GM21515 (cell line): ENCODE measurements at regions not wholly inside any gene's neighbourhood (a gene's known extent, or its start where the extent isn't known, plus 50 kb on each side); places are given as distances from the start of the nearest gene placed in this dataset.
"Not testable (repeated sequence)": the region's sequence is repeated elsewhere in the genome, so short reads cannot be mapped to it uniquely, and the experiment has no call there.

Experiments
- ATAC-seq: cut with Tn5 transposase; IDR thresholded peaks from one replicate; pipeline ENCODE4 v1.9.1; 2021; ENCODE audit not compliant: unreplicated experiment

DNA sequence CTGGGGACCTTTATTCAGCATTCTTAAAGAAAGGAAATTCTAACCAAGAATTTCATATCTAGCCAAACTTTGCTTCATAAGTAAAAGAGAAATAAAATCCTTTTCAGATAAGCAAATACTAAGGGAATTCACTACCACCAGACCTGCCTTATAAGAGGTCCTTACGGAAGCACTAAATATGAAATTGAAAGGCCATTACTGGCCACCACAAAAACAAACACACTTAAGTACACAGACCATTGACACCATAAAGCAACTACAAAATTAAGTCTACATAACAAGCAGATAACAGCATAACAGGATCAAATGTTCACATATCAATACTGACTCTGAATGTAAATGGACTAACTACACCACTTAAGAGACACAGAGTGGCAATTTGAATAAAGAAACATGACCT, 361.4 kb upstream of the POU5F2 start:
- ATAC-seq = no peak

DNA sequence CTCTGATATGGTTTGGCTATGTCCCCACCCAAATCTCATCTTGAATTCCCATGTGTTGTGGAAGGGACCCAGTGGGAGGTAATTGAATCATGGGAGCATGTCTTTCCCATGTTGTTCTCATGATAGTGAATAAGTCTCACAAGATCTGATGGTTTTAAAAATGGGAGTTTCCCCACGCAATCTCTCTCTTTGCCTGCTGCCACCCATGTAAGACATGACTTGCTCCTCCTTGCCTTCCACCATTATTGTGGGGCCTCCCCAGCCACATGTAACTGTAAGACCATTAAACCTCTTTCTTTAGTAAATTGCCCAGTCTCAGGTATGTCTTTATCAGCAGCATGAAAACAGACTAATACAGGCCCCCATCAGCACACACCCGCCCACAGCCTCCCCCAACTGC, 356.0 kb upstream of the POU5F2 start:
- ATAC-seq = not testable (repeated sequence)

DNA sequence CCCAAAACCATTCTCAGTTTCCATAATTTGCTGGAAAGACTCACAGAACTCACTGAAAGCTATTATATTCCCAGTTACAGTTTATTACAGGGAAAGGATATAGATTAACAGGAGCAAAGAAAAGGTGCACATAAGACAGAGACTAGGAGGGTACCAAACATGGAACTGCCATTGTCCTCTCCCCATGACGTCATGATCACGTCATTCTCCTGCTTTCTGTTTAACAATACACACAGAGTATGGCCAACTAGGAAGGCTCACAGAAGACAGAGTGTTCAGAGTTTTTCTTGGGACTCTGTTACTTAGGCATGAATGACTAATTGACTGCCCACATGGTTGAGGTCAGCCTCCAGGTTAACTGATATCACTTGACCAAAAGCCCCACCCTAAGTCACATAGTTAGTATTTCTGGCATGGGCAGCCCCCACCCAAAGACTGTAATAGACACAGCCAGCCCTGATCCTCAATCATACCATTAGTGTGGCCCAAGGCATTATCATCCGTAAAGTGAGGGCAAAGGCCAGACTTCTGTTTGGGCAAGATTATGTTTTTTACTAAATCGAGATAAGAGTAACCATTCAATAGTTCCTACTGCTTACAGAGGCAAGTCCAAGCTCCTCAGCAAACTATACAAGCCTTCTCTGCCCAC, 353.5 kb upstream of the POU5F2 start:
- ATAC-seq = no peak

- no peak for ATAC-seq
Observed at GRCh38 chr5:94093300-94093699, 351.9 kb upstream of the POU5F2 start.

DNA sequence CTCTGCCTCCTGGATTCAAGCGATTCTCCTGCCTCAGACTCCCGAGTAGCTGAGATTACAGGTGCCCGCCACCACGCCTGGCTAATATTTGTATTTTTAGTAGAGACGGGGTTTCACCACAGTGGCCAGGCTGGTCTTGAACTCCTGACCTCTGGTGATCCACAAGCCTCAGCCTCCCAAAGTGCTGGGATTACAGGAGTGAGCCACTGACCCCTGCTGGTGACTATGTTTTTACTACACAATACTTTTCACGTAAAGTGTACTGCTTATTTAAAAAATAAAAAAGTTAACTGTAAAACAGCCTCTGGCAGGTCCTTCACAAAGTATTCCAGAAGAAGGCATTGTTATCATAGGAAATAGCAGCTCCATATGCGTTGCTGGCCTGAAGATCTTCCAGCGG, 345.2 kb upstream of the POU5F2 start:
- not testable (repeated sequence) for ATAC-seq

- no peak for ATAC-seq
Observed at GRCh38 chr5:94086194-94086593, 344.8 kb upstream of the POU5F2 start.

DNA sequence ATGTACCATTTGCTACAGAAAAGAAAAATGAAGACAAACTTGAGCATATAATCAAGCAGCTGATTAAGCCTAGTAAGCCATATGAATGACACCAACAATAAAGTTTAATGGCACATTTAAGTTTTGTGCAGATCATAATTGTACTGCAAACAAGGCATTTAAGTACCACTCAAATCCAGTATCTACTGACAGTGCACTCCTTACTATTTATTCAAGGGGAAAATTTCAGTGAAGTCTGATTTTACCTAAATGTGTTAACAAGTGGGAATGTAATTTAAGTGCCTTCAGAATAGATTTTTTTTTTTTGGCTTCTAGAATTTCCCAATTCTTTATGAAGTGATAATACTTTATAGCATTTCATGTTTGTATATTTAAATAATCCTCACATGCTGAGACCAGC, 341.0 kb upstream of the POU5F2 start:
- no peak for ATAC-seq

DNA sequence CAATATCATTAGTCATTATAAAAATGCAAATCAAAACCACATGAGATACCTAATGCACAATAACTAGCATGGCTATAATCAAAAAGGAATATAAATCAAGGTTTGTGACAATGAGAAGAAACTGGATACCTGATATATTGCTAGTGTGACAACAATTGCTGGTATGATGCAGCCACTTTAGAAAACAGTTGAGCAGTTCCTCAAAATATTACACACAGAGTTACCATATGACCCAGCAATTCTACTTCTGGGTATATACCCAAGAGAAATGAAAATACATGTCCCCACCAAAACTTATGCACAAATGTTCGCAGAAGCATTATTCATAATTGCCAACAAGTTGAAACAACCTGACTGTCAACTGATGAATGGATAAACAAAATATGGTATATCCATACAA, 339.7 kb upstream of the POU5F2 start:
- ATAC-seq = no peak

DNA sequence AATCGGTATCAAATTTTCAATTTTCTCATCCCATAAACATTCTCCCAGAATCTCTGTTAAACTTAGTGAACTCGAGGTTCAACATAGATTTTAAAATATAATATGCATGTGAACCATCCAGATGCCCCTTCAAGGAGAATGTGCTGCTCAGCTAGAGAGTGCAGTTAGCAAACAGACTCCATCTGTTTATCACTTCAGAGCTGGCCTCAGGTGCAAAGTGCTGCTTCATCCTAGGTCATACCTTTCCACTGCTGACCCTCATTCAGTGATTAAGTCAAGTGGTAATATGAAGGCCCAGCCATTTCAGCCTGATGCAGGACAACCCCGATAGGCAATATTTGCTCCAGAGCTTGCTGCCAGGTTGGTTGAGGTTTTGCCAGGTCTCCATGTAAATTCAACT, 339.0 kb upstream of the POU5F2 start:
- no peak for ATAC-seq

DNA sequence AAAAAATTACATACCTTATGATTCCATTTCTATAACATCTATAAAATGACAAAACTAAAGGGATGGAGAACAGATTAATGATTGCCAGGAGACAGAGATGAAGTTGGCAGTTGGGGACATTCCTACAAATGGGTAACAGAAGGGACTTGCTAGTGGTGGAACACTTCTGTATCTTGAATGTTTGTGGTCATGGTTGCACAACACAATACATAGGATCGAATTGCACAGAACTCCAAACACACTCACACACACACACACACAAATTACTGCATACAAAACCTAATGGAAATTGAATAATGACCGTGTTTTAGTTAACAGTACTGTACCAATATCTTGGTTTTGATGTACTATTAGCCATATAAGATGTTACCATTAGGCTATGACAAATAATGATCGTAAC, 330.7 kb upstream of the POU5F2 start:
- no peak for ATAC-seq

DNA sequence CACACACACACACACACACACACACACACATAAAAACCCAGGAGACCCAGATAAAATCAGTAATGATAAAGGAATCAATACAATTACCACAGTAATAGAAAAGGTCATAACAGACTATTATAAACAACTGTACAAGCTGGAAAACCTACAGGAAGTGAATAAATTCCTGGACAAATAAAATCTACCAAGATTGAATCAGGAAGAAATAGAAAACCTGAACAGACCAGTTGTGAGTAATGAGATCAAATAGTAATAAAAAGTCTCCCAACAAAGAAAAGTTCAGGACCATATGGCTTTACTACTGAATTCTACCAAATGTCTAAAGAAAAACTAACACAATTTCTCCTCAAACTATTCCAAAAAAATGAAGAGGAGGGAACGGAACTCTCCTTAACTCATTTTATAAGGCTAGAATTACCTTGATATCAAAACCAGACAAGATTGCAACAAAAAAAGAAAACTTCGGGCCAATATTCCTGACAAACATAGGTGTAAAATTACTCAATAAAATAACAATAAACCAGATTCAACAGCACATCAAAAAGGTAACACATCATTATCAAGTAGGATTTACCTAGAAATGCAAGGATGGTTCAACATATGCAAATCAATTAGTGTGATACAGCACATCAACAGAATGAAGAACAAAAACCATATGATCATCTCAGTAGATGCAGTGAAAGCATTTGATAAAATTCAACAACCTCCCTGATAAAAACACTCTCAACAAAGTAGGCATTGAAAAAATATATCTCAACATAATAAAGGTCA, 325.2 kb upstream of the POU5F2 start:
- ATAC-seq = no peak

DNA sequence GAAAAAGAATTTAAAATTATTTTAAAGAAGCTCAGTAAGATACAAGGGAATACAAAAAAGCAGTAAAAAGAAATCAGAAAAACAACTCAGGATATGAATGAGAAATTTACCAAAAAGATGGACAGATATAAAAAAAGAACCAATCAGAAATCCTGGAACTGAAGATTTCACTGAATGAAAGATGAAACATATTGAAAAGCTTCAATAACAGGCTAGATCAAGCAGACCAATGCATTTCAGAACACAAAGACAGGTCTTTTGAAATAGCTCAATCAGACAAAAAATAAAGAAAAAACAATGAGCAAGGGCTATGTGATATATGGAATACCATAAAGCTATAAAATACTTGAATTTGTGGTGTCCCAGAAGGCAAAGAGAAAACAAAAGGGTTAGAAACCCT, 322.6 kb upstream of the POU5F2 start:
- ATAC-seq = no peak

- no peak for ATAC-seq
Observed at GRCh38 chr5:94057655-94058054, 316.3 kb upstream of the POU5F2 start.

DNA sequence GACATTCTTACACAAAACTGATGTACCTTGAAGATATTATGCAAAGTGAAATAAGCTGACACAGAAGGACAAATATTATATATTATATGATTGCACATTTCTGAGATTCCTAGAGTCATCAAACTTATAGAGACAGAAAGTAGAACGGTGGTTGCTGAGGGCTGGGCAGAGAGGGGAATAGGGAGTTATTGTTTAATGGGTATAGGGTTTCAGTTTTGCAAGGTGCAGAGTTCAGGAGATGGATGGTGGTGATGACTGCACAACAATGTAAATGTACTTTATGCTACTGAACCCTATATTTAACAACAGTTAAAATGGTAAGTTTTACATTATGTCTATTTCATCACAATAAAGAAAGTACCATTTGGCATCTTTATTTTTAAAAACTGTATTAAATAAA, 315.8 kb upstream of the POU5F2 start:
- no peak for ATAC-seq

GRCh38 chr5:94049307-94049922, 308.0 kb upstream of the POU5F2 start:
- not testable (repeated sequence) for ATAC-seq

GRCh38 chr5:94045839-94046782, 304.7 kb upstream of the POU5F2 start:
- no peak for ATAC-seq

GRCh38 chr5:94043311-94043710, 301.9 kb upstream of the POU5F2 start:
- no peak for ATAC-seq

DNA sequence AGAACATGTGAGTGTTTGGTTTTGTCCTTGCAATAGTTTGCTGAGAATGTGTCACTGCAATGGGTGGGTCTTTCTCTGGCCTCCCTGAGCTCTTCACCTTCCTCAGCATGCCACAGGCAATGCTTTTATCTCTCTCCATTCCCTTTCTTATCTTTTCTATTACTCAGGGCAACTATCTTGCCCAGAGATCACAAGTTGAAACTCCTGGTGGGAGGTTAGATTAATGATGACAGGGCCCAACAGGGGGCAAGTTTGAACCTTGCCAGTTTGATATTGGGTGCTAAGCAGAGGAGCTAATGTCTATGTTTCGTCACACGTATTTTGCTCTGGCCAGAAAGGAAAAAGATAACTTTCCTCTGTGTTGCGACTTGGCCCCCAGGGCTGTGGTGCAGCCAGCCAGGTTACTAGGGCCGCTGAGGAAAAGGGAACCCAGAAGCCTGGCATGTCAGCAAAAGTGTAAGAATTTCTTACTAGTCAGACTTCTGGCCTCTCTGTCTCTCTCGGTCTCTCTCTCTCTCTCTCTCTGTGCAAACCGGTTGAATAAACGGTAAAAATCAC, 299.3 kb upstream of the POU5F2 start:
- no peak for ATAC-seq

- no peak for ATAC-seq
Observed at GRCh38 chr5:94039101-94039500, 297.7 kb upstream of the POU5F2 start.

- ATAC-seq = no peak
Observed at GRCh38 chr5:94031631-94032030, 290.2 kb upstream of the POU5F2 start.

- no peak for ATAC-seq
Observed at GRCh38 chr5:94028001-94028400, 286.6 kb upstream of the POU5F2 start.
